PC-9 (cell line): ENCODE measurements at regions not wholly inside any gene's neighbourhood (a gene's known extent, or its start where the extent isn't known, plus 50 kb on each side); places are given as distances from the start of the nearest gene placed in this dataset.

Source experiments
- BruUV-seq: library from RNA; stranded (reverse); fragments of 400-500 nt; replicated peaks from 2 replicates; lab custom pipeline; 2021; lab: Mats Ljungman, UMichigan
- CTCF ChIA-PET: fragments of 300-600 bp; sonication (Branson Sonifier 250); formaldehyde crosslinking; loops from one replicate; lab custom pipeline; 2022; ENCODE audit warnings: antibody characterized with exemption; lab: Charles Lee
- POLR2A ChIA-PET: fragments of 300-600 bp; sonication (Branson Sonifier 250); formaldehyde crosslinking; loops from one replicate; lab custom pipeline; 2022; ENCODE audit warnings: antibody characterized with exemption; ENCODE audit not compliant: unreplicated experiment; lab: Charles Lee
- DNase-seq, 2 experiments: peaks; one replicate each; pipeline versions ENCODE4 v3.0.0 to v3.0.0-alpha.2; 2015 to 2022; ENCODE audit warnings: mixed read lengths in 1 of 2
- H2AFZ ChIP-seq: fragments of 200-600 bp; sonication (generic); 2 replicates; pipeline ENCODE4 v1.8.1; 2017; ENCODE audit warnings: antibody characterized with exemption
- H3F3A ChIP-seq: fragments of 200-600 bp; sonication (generic); 2 replicates; pipeline ENCODE4 v1.8.1; 2017; ENCODE audit warnings: antibody characterized with exemption, mild to moderate bottlenecking, low read depth; ENCODE audit not compliant: insufficient read depth
- H3K27ac ChIP-seq: fragments of 200-600 bp; sonication (generic); 2 replicates; pipeline ENCODE4 v1.6.1; 2016; ENCODE audit warnings: mixed run types
- H3K27me3 ChIP-seq: fragments of 200-600 bp; sonication (generic); 2 replicates; pipeline ENCODE4 v1.6.1; 2016; ENCODE audit warnings: low read depth, mixed run types; ENCODE audit not compliant: insufficient read depth
- H3K36me3 ChIP-seq: fragments of 200-600 bp; sonication (generic); 2 replicates; pipeline ENCODE4 v1.6.1; 2016; ENCODE audit warnings: low read depth, mixed run types
- H3K4me1 ChIP-seq: fragments of 200-600 bp; sonication (generic); replicated peaks from 2 replicates; pipeline ENCODE4 v1.6.1; 2016; ENCODE audit warnings: mixed run types; ENCODE audit not compliant: insufficient read depth
- H3K4me2 ChIP-seq: fragments of 200-600 bp; sonication (generic); 2 replicates; pipeline ENCODE4 v1.6.1; 2017; ENCODE audit warnings: mixed run types
- H3K4me3 ChIP-seq: fragments of 200-600 bp; sonication (generic); 2 replicates; pipeline ENCODE4 v1.6.1; 2016; ENCODE audit warnings: mixed run types
- H3K79me2 ChIP-seq: fragments of 200-600 bp; sonication (generic); 2 replicates; pipeline ENCODE4 v1.6.1; 2017; ENCODE audit warnings: low read depth, mixed run types
- H3K9me2 ChIP-seq: fragments of 200-600 bp; sonication (generic); 2 replicates; pipeline ENCODE4 v1.8.1; 2017; ENCODE audit warnings: mild to moderate bottlenecking; ENCODE audit not compliant: insufficient read depth
- H3K9me3 ChIP-seq: fragments of 200-600 bp; sonication (generic); 2 replicates; pipeline ENCODE4 v1.8.1; 2016; ENCODE audit warnings: low read depth; ENCODE audit not compliant: insufficient read depth
- H4K20me1 ChIP-seq: fragments of 200-600 bp; sonication (generic); 2 replicates; pipeline ENCODE4 v1.8.1; 2017; ENCODE audit not compliant: insufficient read depth
- CTCF ChIP-seq: fragments of 200-600 bp; sonication (generic); conservative IDR thresholded peaks from 2 replicates; pipeline ENCODE4 v1.6.1; 2017; ENCODE audit warnings: mixed run types, antibody characterized with exemption, mild to moderate bottlenecking, moderate library complexity
- EZH2 ChIP-seq: fragments of 200-600 bp; sonication (generic); IDR thresholded peaks from 2 replicates; pipeline ENCODE4 v1.8.0; 2017; ENCODE audit warnings: antibody characterized with exemption, low read depth
- intact Hi-C: fragments of 100-400 bp; cut with micrococcal nuclease; formaldehyde crosslinking; loops from one replicate; pipeline ENCODE4 v1.10.0; 2022; ENCODE audit not compliant: unreplicated experiment

- Histone ChIP-seq H3K4me1 (peaks cover 76% of the 10 kb centered on the region), H3K27me3 (no peaks in the 10 kb centered on the region), H3K4me3 (no peak overlapping the region), H3K36me3 (no peaks in the 10 kb centered on the region), H3K79me2 (no peaks in the 10 kb centered on the region), H4K20me1 (no peaks in the 10 kb centered on the region), H3K27ac (no peak overlapping the region), H3F3A (peaks cover 23% of the 10 kb centered on the region), H2AFZ (no peak overlapping the region), H3K9me2 (no peaks in the 10 kb centered on the region), H3K4me2 (peak overlapping the region; percentile 18), H3K9me3 (no peaks in the 10 kb centered on the region)
- ChIA-PET CTCF (interaction anchor here (1.1 to 4.0 kb wide), 6 partner anchors 22 to 233 kb away, joined by 3 to 58 read pairs (median 5); no protein-coding TSS in a partner anchor), POLR2A (interaction anchor here (0.6 to 1.0 kb wide), 4 partner anchors 25 to 520 kb away, joined by 3 to 5 read pairs (median 4); no protein-coding TSS in a partner anchor)
- BruUV-seq: no TSS peak
- DNase-seq: no peak
- intact Hi-C loops: loop anchor here (1.0 to 10.0 kb wide), 8 partner anchors 106 to 1141 kb away; partner anchors contain the start of gene PDK1
- TF ChIP-seq CTCF: no peak
Measured at GRCh38 chr2:172228177-172228808, 125.6 kb upstream of the DLX2 start.

GRCh38 chr2:172229125-172229524, 126.4 kb upstream of the DLX2 start:
- Histone ChIP-seq H3F3A (peaks cover 23% of the 10 kb centered on the region), H3K27ac (no peak overlapping the region), H3K9me2 (no peaks in the 10 kb centered on the region), H3K4me1 (peaks cover 69% of the 10 kb centered on the region), H2AFZ (no peak overlapping the region), H3K4me3 (no peak overlapping the region), H3K27me3 (no peaks in the 10 kb centered on the region), H3K36me3 (no peaks in the 10 kb centered on the region), H3K4me2 (0 out of 2 replicates have a peak overlapping the region, but pooled peaks have one; percentile 0), H4K20me1 (no peaks in the 10 kb centered on the region), H3K9me3 (no peaks in the 10 kb centered on the region), H3K79me2 (no peaks in the 10 kb centered on the region)
- DNase-seq: peak; percentile 62 to 71
- TF ChIP-seq CTCF (no peak), EZH2 (no peak)
- ChIA-PET CTCF (interaction anchor here (0.6 to 4.0 kb wide), 8 partner anchors 24 to 1142 kb away, joined by 3 to 21 read pairs (median 6); no protein-coding TSS in a partner anchor), POLR2A (interaction anchor here (0.6 to 0.7 kb wide), 3 partner anchors 21 to 232 kb away, joined by 3 to 7 read pairs (median 6); no protein-coding TSS in a partner anchor)
- intact Hi-C loops: loop anchor here (5.0 to 10.0 kb wide), 7 partner anchors 107 to 1142 kb away; partner anchors contain the start of gene PDK1
- BruUV-seq: no TSS peak

GRCh38 chr2:172230332-172230888, 127.7 kb upstream of the DLX2 start:
- Histone ChIP-seq H2AFZ (no peak overlapping the region), H3K4me3 (no peak overlapping the region), H3K4me1 (peaks cover 69% of the 10 kb centered on the region), H3K27me3 (no peaks in the 10 kb centered on the region), H3K36me3 (no peaks in the 10 kb centered on the region), H3K4me2 (peak overlapping the region; percentile 65), H4K20me1 (no peaks in the 10 kb centered on the region), H3K79me2 (no peaks in the 10 kb centered on the region), H3K27ac (peak overlapping the region; percentile 86), H3K9me3 (no peaks in the 10 kb centered on the region), H3F3A (peaks cover 23% of the 10 kb centered on the region), H3K9me2 (no peaks in the 10 kb centered on the region)
- DNase-seq: no peak
- POLR2A ChIA-PET: interaction anchor here (0.6 to 1.0 kb wide), 2 partner anchors 18 to 211 kb away, joined by 4 to 5 read pairs; no protein-coding TSS in a partner anchor
- CTCF ChIA-PET: interaction anchor here (1.1 to 3.2 kb wide), 6 partner anchors 23 to 231 kb away, joined by 3 to 18 read pairs (median 6); no protein-coding TSS in a partner anchor
- intact Hi-C loops: loop anchor here (2.0 to 5.0 kb wide), 2 partner anchors 112 to 198 kb away; no protein-coding TSS in a partner anchor
- no peak for TF ChIP-seq EZH2
- TF ChIP-seq CTCF: no peak
- no TSS peak for BruUV-seq
